Gastroesophageal sphincter (tissue), 4 donors: ENCODE measurements at regions not wholly inside any gene's neighbourhood (a gene's known extent, or its start where the extent isn't known, plus 50 kb on each side); places are given as distances from the start of the nearest gene placed in this dataset.

Experiments
- ATAC-seq: fragments of 150-250 bp; one replicate; pipeline ENCODE4 v1.9.1; 2016; ENCODE audit warnings: mild to moderate bottlenecking, moderate library complexity
- H3K27ac ChIP-seq, 4 donors: fragments of 200-600 bp; sonication (generic) in 3 of 4; 1 replicate in 3 of 4; 2 replicates in 1 of 4; pipeline ENCODE4 v1.5.1; 2016 to 2019
- H3K27me3 ChIP-seq: fragments of 200-600 bp; sonication (generic); one replicate; pipeline ENCODE4 v1.5.1; 2019
- H3K36me3 ChIP-seq, 2 donors: fragments of 200-600 bp; sonication (generic); one replicate each; pipeline ENCODE4 v1.5.1; 2019; ENCODE audit warnings: control low read depth in 1 of 2
- H3K4me1 ChIP-seq, 3 donors: fragments of 200-600 bp; sonication (generic); 1 replicate in 2 of 3; 2 replicates in 1 of 3; pipeline ENCODE4 v1.5.1; 2016 to 2019; ENCODE audit warnings: control low read depth in 2 of 3
- H3K4me3 ChIP-seq, 2 donors: fragments of 200-600 bp; sonication (generic); one replicate each; pipeline ENCODE4 v1.5.1; 2019; ENCODE audit warnings: mild to moderate bottlenecking in 1 of 2, moderate library complexity in 1 of 2
- H3K9me3 ChIP-seq, 3 donors: fragments of 200-600 bp; sonication (generic); one replicate each; pipeline ENCODE4 v1.5.1; 2017 to 2019; ENCODE audit warnings: control low read depth in 2 of 3
- EP300 ChIP-seq: sonication (generic); formaldehyde crosslinking; IDR thresholded peaks from one replicate; pipeline ENCODE4 v1.6.1; 2017; ENCODE audit warnings: antibody characterized with exemption, mild to moderate bottlenecking
- POLR2A ChIP-seq, 2 donors: fragments of 450-650 bp; IDR thresholded peaks; one replicate each; pipeline ENCODE4 v1.6.1; 2017; ENCODE audit warnings: antibody characterized with exemption in 2 of 2, mild to moderate bottlenecking in 2 of 2, moderate library complexity in 1 of 2
- POLR2AphosphoS5 ChIP-seq: sonication (generic); formaldehyde crosslinking; IDR thresholded peaks from one replicate; pipeline ENCODE4 v1.6.1; 2017; ENCODE audit warnings: antibody characterized with exemption
- WGBS, 2 donors: methylation state at CpG; one replicate each; pipeline ENCODE4 v1.1.5; 2018; ENCODE audit warnings: low coverage in 1 of 2; 5-methylcytosine and 5-hydroxymethylcytosine counted together
- TF ChIP-seq, protein P1 (sequence below), 4 experiments: fragments of 200-600 bp in 2 of 4; fragments of 450-650 bp in 2 of 4; sonication (generic) in 1 of 4; IDR thresholded peaks; one replicate each; pipeline ENCODE4 v1.5.1; 2017 to 2019; ENCODE audit warnings: antibody characterized with exemption in 4 of 4, mild to moderate bottlenecking in 2 of 4, moderate library complexity in 2 of 4

DNA sequence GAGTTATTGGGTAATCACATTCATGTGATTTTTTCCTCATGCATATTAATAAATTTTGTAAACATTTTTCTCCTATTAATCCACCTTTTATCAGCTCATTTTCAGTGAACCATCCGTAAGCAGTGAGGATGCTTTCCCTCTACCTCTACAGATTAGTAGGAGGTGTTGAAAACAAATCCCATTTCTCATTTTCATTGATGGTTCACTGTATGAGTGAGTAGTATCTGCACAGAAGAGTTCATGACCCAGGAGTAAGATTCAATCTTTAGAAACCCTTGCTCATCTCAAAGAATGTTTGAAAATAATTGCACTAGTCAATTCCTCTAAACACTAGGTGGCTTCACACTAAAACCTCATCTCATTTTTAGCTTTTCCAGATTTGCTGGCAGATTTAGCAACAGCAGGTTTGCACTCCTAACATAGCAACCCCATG, 440.0 kb downstream of the HAO1 start:
- TF ChIP-seq POLR2AphosphoS5, result no peak
- H3K4me3 ChIP-seq, result no peak overlapping the region
- H3K36me3 ChIP-seq, result no peaks in the 10 kb centered on the region
- no peaks in the 10 kb centered on the region for H3K27me3 ChIP-seq
- H3K9me3 ChIP-seq, result no peaks in the 10 kb centered on the region
- H3K27ac ChIP-seq, result no peak overlapping the region
- H3K4me1 ChIP-seq, result no peaks in the 10 kb centered on the region
- WGBS, 2 donors, result 67 to 100% methylated on average over 1 of the region's 1 CpG
- no peak for ATAC-seq

DNA sequence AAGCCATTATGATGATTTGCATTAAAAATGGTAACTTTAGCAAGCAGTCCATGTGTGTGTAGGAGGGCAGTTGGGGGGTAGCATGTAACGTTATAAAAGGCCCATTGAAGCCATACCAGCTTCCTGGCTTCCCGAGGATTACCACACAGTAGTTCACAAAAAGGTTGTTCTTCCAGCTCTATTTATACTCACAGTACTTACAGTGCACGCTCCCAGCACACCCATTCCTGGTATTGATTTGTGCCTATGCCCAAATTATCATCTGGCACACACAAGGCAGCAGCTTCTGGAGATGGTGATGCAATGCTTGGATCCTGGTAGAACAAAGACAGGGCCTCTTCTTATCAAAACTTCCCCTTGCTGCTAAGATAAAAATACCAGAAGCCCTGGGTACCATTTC, 436.8 kb downstream of the HAO1 start:
- Histone ChIP-seq H3K27me3 (no peaks in the 10 kb centered on the region), H3K4me1 (no peaks in the 10 kb centered on the region), H3K4me3 (no peak overlapping the region), H3K27ac (no peak overlapping the region), H3K9me3 (no peaks in the 10 kb centered on the region), H3K36me3 (no peaks in the 10 kb centered on the region)
- TF ChIP-seq POLR2A (IDR thresholded peaks at IDR 0.05) (no peak), POLR2AphosphoS5 (no peak), EP300 (no peak)
- TF ChIP-seq, protein P1, sequence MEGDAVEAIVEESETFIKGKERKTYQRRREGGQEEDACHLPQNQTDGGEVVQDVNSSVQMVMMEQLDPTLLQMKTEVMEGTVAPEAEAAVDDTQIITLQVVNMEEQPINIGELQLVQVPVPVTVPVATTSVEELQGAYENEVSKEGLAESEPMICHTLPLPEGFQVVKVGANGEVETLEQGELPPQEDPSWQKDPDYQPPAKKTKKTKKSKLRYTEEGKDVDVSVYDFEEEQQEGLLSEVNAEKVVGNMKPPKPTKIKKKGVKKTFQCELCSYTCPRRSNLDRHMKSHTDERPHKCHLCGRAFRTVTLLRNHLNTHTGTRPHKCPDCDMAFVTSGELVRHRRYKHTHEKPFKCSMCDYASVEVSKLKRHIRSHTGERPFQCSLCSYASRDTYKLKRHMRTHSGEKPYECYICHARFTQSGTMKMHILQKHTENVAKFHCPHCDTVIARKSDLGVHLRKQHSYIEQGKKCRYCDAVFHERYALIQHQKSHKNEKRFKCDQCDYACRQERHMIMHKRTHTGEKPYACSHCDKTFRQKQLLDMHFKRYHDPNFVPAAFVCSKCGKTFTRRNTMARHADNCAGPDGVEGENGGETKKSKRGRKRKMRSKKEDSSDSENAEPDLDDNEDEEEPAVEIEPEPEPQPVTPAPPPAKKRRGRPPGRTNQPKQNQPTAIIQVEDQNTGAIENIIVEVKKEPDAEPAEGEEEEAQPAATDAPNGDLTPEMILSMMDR (IDR thresholded peaks at IDR 0.05), result no peak
- ATAC-seq, result no peak
- WGBS, 2 donors, result 47 to 50% methylated on average over 1 to 3 of the region's 3 CpGs

GRCh38 chr20:7505152-7505834, 435.0 kb downstream of the HAO1 start:
- no peak for ATAC-seq
- Histone ChIP-seq H3K4me1 (no peaks in the 10 kb centered on the region), H3K9me3 (no peaks in the 10 kb centered on the region), H3K27ac (no peak overlapping the region), H3K36me3 (no peaks in the 10 kb centered on the region), H3K27me3 (no peaks in the 10 kb centered on the region), H3K4me3 (no peak overlapping the region)
- TF ChIP-seq POLR2AphosphoS5 (no peak), EP300 (no peak), POLR2A (IDR thresholded peaks at IDR 0.05) (no peak)
- TF ChIP-seq, protein P1 (IDR thresholded peaks at IDR 0.05), result no peak
- 39 to 76% methylated on average over 2 to 4 of the region's 4 CpGs for WGBS, 2 donors

- TF ChIP-seq POLR2AphosphoS5 (no peak), POLR2A (IDR thresholded peaks at IDR 0.05) (no peak), EP300 (no peak)
- TF ChIP-seq, protein P1 (IDR thresholded peaks at IDR 0.05), result no peak
- Histone ChIP-seq H3K36me3 (no peaks in the 10 kb centered on the region), H3K4me1 (no peaks in the 10 kb centered on the region), H3K4me3 (no peak overlapping the region), H3K9me3 (no peaks in the 10 kb centered on the region), H3K27me3 (no peaks in the 10 kb centered on the region), H3K27ac (no peak overlapping the region)
- WGBS, 2 donors, result 89% methylated on average over 2 of the region's 4 CpGs; no CpG with 5 or more reads in 1 of the 2 donors
- no peak for ATAC-seq
These were observed 434.4 kb downstream of the HAO1 start for GRCh38 chr20:7505835-7506221.

- Histone ChIP-seq H3K36me3 (no peaks in the 10 kb centered on the region), H3K4me3 (no peak overlapping the region), H3K27ac (no peak overlapping the region), H3K9me3 (no peaks in the 10 kb centered on the region), H3K27me3 (no peaks in the 10 kb centered on the region), H3K4me1 (no peaks in the 10 kb centered on the region)
- TF ChIP-seq EP300 (no peak), POLR2AphosphoS5 (no peak), POLR2A (IDR thresholded peaks at IDR 0.05) (no peak)
- TF ChIP-seq, protein P1 (IDR thresholded peaks at IDR 0.05), result no peak
- ATAC-seq, result no peak
- WGBS, 2 donors, result 43 to 44% methylated on average over 6 of the region's 6 CpGs
These were observed 423.6 kb downstream of the HAO1 start for GRCh38 chr20:7516621-7517111.
